H9 (cell line): ENCODE measurements at regions not wholly inside any gene's neighbourhood (a gene's known extent, or its start where the extent isn't known, plus 50 kb on each side); places are given as distances from the start of the nearest gene placed in this dataset.

Experiments used
- DNase-seq: peaks from one replicate; pipeline ENCODE4 v3.0.0-alpha.2; 2017
- H2AFZ ChIP-seq: one replicate; pipeline ENCODE4 v1.6.1; 2013; ENCODE audit warnings: mild to moderate bottlenecking, low read length, control low read depth, moderate library complexity
- H2AK5ac ChIP-seq: 2 replicates; pipeline ENCODE4 v1.6.1; 2013; ENCODE audit warnings: low read length, control low read depth, mixed read lengths; ENCODE audit not compliant: insufficient read length
- H2BK120ac ChIP-seq: one replicate; pipeline ENCODE4 v1.6.1; 2013; ENCODE audit warnings: low read depth, mild to moderate bottlenecking, low read length, control low read depth, inconsistent platforms; ENCODE audit not compliant: poor library complexity, severe bottlenecking
- H2BK12ac ChIP-seq: 2 replicates; pipeline ENCODE4 v1.6.1; 2013; ENCODE audit warnings: low read length, control low read depth, mixed read lengths, low read depth; ENCODE audit not compliant: insufficient read length
- H2BK15ac ChIP-seq: 2 replicates; pipeline ENCODE4 v1.6.1; 2013; ENCODE audit warnings: low read depth, low read length, control low read depth
- H2BK20ac ChIP-seq: one replicate; pipeline ENCODE4 v1.6.1; 2013; ENCODE audit warnings: low read depth, mild to moderate bottlenecking, low read length, control low read depth, inconsistent platforms; ENCODE audit not compliant: poor library complexity, severe bottlenecking
- H2BK5ac ChIP-seq: 2 replicates; pipeline ENCODE4 v1.6.1; 2013; ENCODE audit warnings: low read length, control low read depth, mixed read lengths; ENCODE audit not compliant: insufficient read length
- H3K14ac ChIP-seq: 2 replicates; pipeline ENCODE4 v1.6.1; 2013; ENCODE audit warnings: low read length, control low read depth; ENCODE audit not compliant: insufficient read depth
- H3K18ac ChIP-seq: 2 replicates; pipeline ENCODE4 v1.6.1; 2013; ENCODE audit warnings: low read depth, mild to moderate bottlenecking, mixed read lengths, low read length, control low read depth; ENCODE audit not compliant: insufficient read length
- H3K23ac ChIP-seq: 2 replicates; pipeline ENCODE4 v1.6.1; 2013; ENCODE audit warnings: low read length, control low read depth, mixed read lengths, low read depth; ENCODE audit not compliant: insufficient read length
- H3K23me2 ChIP-seq: 2 replicates; pipeline ENCODE4 v1.6.1; 2013; ENCODE audit warnings: low read depth, mild to moderate bottlenecking, mixed read lengths, low read length, control low read depth; ENCODE audit not compliant: insufficient read length, poor library complexity, severe bottlenecking
- H3K27ac ChIP-seq: 2 replicates; pipeline ENCODE4 v1.5.1; 2013; ENCODE audit warnings: low read length, control low read depth, mixed read lengths, low read depth; ENCODE audit not compliant: insufficient read length
- H3K27me3 ChIP-seq: 2 replicates; pipeline ENCODE4 v1.6.1; 2013; ENCODE audit warnings: low read length, control low read depth, inconsistent platforms; ENCODE audit not compliant: insufficient read depth
- H3K4ac ChIP-seq: 2 replicates; pipeline ENCODE4 v1.6.1; 2013; ENCODE audit warnings: low read depth, mild to moderate bottlenecking, control low read depth, inconsistent platforms, low read length, moderate library complexity
- H3K4me1 ChIP-seq: 2 replicates; pipeline ENCODE4 v1.6.1; 2013; ENCODE audit warnings: low read length, control low read depth, inconsistent platforms; ENCODE audit not compliant: insufficient read depth
- H3K4me2 ChIP-seq: 2 replicates; pipeline ENCODE4 v1.6.1; 2013; ENCODE audit warnings: low read length, control low read depth, mixed read lengths; ENCODE audit not compliant: insufficient read length, insufficient read depth
- H3K56ac ChIP-seq: 2 replicates; pipeline ENCODE4 v1.6.1; 2013; ENCODE audit warnings: low read depth, mild to moderate bottlenecking, mixed read lengths, low read length, control low read depth; ENCODE audit not compliant: insufficient read length
- H3K79me1 ChIP-seq: 2 replicates; pipeline ENCODE4 v1.6.1; 2013; ENCODE audit warnings: low read depth, mild to moderate bottlenecking, moderate library complexity, low read length, control low read depth, inconsistent platforms; ENCODE audit not compliant: insufficient read depth, poor library complexity, severe bottlenecking
- H3K79me2 ChIP-seq: 2 replicates; pipeline ENCODE4 v1.6.1; 2013; ENCODE audit warnings: low read length, control low read depth, inconsistent platforms; ENCODE audit not compliant: insufficient read depth
- H3K9ac ChIP-seq: 2 replicates; pipeline ENCODE4 v1.6.1; 2013; ENCODE audit warnings: low read length, control low read depth, mixed read lengths; ENCODE audit not compliant: insufficient read length; ENCODE audit errors: extremely low read depth
- H3K9me3 ChIP-seq: one replicate; pipeline ENCODE4 v1.6.1; 2013; ENCODE audit warnings: low read depth, low read length, inconsistent platforms; ENCODE audit not compliant: control insufficient read depth
- H3T11ph ChIP-seq: one replicate; pipeline ENCODE4 v1.6.1; 2013; ENCODE audit warnings: mild to moderate bottlenecking, low read length, control low read depth, inconsistent platforms
- H4K20me1 ChIP-seq: one replicate; pipeline ENCODE4 v1.6.1; 2013; ENCODE audit not compliant: control insufficient read depth, insufficient read length, insufficient read depth
- H4K5ac ChIP-seq: 2 replicates; pipeline ENCODE4 v1.6.1; 2013; ENCODE audit warnings: low read depth, mild to moderate bottlenecking, mixed read lengths, low read length, control low read depth; ENCODE audit not compliant: insufficient read length
- H4K8ac ChIP-seq: replicated peaks from 2 replicates; pipeline ENCODE4 v1.6.1; 2013; ENCODE audit warnings: low read length, control low read depth, mixed read lengths, low read depth; ENCODE audit not compliant: insufficient read length
- H4K91ac ChIP-seq: 2 replicates; pipeline ENCODE4 v1.6.1; 2013; ENCODE audit warnings: low read depth, mild to moderate bottlenecking, moderate library complexity, mixed read lengths, low read length, control low read depth; ENCODE audit not compliant: insufficient read length
- H3K27ac Mint-ChIP-seq, 3 experiments: 2 replicates in 2 of 3; 3 replicates in 1 of 3; pipeline ENCODE4 v1.8.0; 2020 to 2021; ENCODE audit warnings: mixed read lengths in 3 of 3, mild to moderate bottlenecking in 1 of 3, moderate library complexity in 1 of 3
- H3K27me3 Mint-ChIP-seq: 2 replicates; pipeline ENCODE4 v1.8.0; 2021; ENCODE audit warnings: low read depth, mild to moderate bottlenecking, moderate library complexity, mixed read lengths
- H3K36me3 Mint-ChIP-seq, 3 experiments: 2 replicates in 2 of 3; 3 replicates in 1 of 3; pipeline ENCODE4 v1.8.0; 2020 to 2021; ENCODE audit warnings: low read depth in 3 of 3, mixed read lengths in 3 of 3; ENCODE audit not compliant: insufficient read depth in 1 of 3
- H3K4me1 Mint-ChIP-seq, 2 experiments: 2 replicates each; pipeline ENCODE4 v1.8.0; 2020; ENCODE audit warnings: mixed read lengths in 2 of 2
- H3K4me3 Mint-ChIP-seq, 2 experiments: 2 replicates in 1 of 2; 3 replicates in 1 of 2; pipeline ENCODE4 v1.8.0; 2020 to 2021; ENCODE audit warnings: mild to moderate bottlenecking in 2 of 2, mixed read lengths in 2 of 2, moderate library complexity in 1 of 2
- H3K9me3 Mint-ChIP-seq, 2 experiments: 2 replicates in 1 of 2; 3 replicates in 1 of 2; pipeline ENCODE4 v1.8.0; 2020; ENCODE audit warnings: mild to moderate bottlenecking in 2 of 2, mixed read lengths in 2 of 2, moderate library complexity in 1 of 2
- CTCF ChIP-seq: fragments of 200-600 bp; sonication (generic); conservative IDR thresholded peaks from 3 replicates; pipeline ENCODE4 v1.8.0; 2021; ENCODE audit warnings: antibody characterized with exemption, mild to moderate bottlenecking

GRCh38 chr4:148999924-149000323, 557.7 kb upstream of the NR3C2 start:
- H4K91ac ChIP-seq = no peak overlapping the region
- no peak overlapping the region for H2BK120ac ChIP-seq
- H3K4ac ChIP-seq = no peak overlapping the region
- H2AK5ac ChIP-seq = no peak overlapping the region
- no peaks in the 10 kb centered on the region for H3K79me2 ChIP-seq
- H3K27me3 Mint-ChIP-seq = no peaks in the 10 kb centered on the region
- no peak overlapping the region for H3K18ac ChIP-seq
- H3K14ac ChIP-seq = no peak overlapping the region
- H2BK20ac ChIP-seq = no peak overlapping the region
- no peak overlapping the region for H4K5ac ChIP-seq
- no peak overlapping the region for H3K9ac ChIP-seq
- no peak overlapping the region for H3K27ac ChIP-seq
- H2AFZ ChIP-seq = no peak overlapping the region
- no peak overlapping the region for H3T11ph ChIP-seq
- no peak overlapping the region for H2BK5ac ChIP-seq
- H4K8ac ChIP-seq = no peak overlapping the region
- no peak overlapping the region for H3K4me2 ChIP-seq
- H3K27ac Mint-ChIP-seq = no peak overlapping the region
- TF ChIP-seq CTCF = no peak
- no peak for DNase-seq
- H2BK12ac ChIP-seq = no peak overlapping the region
- no peaks in the 10 kb centered on the region for H3K79me1 ChIP-seq
- H4K20me1 ChIP-seq = no peaks in the 10 kb centered on the region
- H3K23me2 ChIP-seq = no peaks in the 10 kb centered on the region
- no peak overlapping the region for H3K56ac ChIP-seq
- H3K4me1 ChIP-seq = no peaks in the 10 kb centered on the region
- H3K9me3 Mint-ChIP-seq = no peaks in the 10 kb centered on the region
- H3K4me3 Mint-ChIP-seq = no peak overlapping the region
- H3K27me3 ChIP-seq = no peaks in the 10 kb centered on the region
- no peak overlapping the region for H2BK15ac ChIP-seq
- H3K4me1 Mint-ChIP-seq = peaks cover 4 to 10% of the 10 kb centered on the region in 2 experiments; a peak in 3 of 4 replicates
- no peak overlapping the region for H3K23ac ChIP-seq
- no peaks in the 10 kb centered on the region for H3K9me3 ChIP-seq
- H3K36me3 Mint-ChIP-seq = no peaks in the 10 kb centered on the region
